ENCODE measurements at regions not wholly inside any gene's neighbourhood (a gene's known extent, or its start where the extent isn't known, plus 50 kb on each side); places are given as distances from the start of the nearest gene placed in this dataset.

DNA sequence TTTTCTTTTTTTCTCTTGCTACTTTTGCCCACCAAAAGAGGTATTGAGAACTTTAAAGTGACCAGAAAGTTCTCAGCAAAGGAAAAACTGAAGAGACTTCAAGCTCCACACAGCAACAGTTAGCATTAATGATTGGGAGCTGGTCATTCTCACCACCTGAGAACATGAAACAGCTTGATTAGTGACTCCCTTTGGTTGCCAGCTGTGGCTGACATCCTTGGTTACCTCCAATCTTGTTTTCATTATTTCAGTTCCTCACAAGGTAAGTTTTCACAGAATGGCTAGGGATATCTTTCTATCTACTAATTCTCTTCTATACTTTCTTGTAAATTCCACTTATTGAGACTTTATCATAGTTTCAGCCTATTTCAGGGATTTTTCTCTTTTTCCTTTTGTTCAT lies 427.9 kb downstream of the QKI start:
- DNase-seq: no peak

DNA sequence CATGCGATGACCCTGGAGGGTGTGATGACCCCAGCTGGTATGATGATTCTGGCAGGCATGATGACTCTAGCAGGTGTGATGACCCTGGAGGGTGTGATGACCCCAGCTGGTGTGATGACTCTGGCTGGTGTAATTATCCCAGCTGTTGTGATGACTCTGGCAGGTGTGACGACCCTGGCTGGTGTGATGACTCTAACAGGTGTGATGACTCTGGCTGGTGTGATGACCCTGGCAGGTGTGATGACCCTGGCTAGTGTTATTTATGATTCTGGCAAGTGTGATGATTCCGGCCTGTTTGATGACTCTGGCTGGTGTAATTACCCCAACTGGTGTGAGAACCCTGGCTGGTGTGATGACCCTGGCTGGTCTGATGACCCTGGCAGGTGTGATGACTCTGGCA lies 427.2 kb downstream of the QKI start:
- DNase-seq: no peak

DNA sequence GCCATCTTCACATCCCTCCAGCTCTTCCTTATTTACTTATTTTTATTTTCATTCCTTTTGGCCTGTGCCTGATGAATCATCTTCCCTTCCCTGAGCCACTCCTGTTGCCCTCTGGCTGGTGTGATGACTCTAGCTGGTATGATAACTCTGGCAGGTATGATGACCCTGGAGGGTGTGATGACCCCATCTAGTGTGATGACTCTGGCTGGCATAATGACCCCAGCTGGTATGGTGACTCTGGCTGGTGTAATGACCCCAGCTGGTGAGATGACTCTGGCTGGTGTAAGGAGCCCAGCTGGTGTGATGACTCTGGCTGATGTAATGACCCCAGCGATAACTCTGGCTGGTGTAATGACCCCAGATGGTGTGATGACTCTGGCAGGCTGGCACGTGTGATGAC lies 426.8 kb downstream of the QKI start:
- DNase-seq: no peak

DNA sequence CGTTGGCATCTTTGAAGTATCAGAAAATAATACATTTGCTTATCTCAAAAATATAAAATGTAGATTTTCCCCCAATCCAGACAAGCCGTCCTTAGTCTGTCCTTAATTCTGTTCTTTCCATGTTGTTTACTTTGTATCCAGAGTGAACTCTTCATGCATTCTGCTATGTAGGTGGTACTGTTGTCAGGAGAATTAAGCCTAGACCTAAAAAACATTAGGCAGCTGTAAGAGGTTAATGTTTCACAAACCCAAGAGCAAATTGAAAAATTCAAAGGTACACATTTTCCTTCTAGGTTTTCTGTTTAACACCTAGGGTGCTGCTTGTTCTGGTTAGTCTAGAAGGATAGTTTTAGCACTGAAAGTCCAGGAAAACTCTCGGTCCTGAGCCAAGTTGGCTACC lies 426.4 kb downstream of the QKI start:
- DNase-seq: no peak

DNA sequence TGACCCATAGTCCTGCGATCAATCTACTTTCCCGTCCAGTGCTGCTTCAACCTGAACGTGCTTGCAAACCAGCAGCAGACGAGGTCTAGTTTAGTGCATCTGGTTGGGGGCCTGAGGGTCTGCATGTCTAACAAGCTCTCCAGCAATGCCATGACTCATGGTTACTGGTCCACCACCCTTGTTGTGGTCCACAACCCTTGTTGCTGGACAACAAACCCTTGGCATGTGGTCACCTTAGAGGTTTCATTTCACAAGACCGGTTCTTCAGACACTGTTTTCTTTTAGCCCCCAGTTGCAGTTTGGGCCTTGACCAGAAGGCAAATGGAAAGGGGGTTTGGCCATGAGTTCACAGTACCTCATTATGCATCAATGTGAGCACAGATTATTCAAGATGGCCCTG lies 424.8 kb downstream of the QKI start:
- no peak for DNase-seq

DNA sequence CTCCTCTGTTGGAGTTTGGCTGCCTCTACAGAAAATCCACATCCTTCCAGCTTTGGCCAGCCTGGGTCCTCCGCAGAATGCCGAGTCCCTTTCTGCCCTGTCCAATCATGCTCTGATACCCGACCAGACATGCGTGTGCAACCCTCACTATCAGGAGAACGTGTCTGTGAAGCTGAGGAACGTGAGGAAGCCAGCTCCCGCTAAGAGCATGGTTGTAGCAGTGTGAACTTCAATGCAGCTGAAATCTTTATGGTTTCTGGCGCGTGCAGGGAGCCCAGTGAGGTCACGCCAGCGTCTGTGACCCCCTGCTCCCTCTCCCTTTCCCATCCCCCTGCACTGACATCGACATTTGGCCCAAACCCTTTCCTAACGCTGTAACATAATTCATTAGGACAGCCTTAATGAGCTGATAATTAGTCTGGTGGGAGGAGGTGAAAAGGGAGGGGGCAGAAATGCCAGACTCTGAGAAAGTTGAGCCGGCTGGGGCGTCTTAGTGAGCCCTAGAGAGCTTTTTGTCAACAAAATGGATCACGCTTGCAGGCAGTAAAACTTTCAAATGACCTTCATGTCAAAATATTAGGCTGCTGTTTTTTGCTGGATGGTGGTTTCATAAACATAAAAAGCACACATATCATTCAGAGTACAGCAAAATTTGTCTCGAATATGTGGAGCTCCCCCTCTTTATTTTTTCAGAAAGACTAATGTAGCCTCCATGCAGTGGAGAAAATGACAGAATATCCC lies 423.3 kb downstream of the QKI start:
- DNase-seq: no peak

DNA sequence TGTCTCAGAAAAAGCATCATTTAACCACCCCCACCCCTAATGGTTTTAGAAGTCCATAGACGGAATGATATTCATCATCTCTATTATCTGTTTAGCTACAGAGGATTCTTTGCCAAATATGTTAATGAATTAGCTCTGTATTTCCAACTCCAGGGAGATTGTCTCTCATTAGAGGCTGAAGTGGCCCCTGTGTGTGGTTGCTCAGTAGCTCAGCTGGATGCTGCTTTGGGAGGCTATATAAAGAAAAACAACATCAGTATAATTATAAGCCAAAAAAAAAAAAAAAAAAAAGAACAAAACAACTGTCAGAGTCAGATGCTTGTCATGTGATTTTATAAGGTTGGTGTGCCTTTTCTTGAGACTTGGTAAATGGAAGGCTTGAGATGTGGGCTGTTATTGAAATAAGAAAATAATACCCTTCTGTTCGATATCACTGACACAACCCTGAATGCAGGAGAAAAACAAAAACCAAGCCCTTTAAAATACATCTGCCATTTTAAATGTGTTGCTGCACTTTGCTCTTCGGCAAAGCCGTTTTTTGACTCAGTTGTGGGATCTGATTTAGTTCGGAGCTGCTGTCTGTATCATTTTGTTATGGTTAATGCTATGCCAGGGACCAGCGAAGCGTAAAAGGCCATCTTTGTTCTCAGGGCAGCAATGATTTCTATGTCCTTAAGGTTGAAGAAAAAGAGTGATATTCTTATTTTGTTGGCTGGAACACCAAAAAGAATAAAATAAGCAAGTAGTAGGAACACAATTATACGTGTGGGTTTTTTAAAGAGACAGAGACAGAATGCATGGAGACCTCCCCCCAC lies 422.6 kb downstream of the QKI start:
- DNase-seq: no peak

DNA sequence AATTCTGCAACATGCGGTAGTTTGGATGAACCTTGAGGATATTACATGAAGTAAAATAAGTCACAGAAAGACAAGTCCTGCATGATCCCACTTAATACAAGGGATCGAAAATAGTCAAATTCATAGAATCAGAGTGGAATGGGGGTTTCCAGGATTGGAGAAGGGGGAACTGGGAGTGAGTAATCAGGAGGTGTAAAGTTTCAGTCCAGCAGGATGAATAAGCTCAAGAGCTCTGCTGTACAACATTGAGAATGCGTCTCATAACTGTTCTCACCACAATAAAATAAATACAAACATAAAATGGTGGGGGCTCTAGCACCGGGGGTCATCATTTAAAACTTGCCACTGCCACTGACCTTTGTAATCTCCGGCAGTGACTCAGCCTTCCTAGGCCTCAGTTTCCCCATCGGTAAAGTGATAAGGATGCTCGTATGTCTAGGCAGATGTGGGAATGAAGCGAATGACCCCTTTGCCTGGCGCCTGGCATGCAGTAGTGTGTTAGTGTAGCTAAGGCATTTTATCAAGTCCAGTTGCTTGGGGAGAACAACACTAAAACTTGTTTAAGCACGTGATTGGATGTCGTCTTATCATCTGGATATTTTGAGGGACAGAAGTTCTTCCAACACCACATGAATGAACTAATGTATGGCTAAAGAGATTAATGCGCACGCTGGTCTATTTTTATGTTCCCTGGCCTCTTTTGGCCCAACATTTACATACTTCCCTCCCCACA lies 421.1 kb downstream of the QKI start:
- no peak for DNase-seq

DNA sequence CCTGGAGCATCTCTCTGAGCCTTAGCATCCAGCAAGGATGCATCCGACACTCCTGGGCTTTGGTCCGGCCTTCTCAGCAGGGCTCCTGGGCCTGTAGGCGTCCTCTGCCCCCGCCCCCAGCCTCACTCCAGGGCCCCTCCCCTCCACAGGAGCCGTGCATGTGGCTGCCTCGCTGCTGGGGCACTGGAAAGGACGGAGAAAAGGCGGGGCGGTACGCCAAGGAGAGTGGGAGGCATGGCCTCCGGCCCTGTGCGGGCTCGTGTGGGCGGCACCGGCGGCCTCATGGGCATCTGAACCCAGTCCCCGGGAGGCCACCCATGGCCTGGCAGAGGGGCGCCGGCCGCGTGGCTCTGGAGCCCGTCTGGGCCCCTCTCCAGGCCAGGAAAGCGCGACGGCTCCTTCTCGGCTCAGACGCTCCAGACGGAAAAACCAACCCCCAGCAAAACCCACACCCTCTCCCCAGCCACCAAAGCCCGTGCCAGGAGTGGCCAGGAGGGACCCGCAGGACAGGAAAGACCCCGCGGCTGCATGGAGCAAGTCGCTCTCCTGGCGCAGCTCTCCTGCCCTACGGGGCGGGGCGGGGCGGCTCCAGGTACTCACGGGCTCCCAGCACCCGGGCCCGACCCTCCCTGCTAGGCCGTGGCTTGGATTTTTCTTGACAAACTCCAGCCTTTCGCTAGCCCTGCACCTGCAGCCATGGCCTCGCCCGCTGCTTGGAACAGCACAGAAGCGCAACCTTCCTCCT lies 419.9 kb downstream of the QKI start:
- no peak for DNase-seq

DNA sequence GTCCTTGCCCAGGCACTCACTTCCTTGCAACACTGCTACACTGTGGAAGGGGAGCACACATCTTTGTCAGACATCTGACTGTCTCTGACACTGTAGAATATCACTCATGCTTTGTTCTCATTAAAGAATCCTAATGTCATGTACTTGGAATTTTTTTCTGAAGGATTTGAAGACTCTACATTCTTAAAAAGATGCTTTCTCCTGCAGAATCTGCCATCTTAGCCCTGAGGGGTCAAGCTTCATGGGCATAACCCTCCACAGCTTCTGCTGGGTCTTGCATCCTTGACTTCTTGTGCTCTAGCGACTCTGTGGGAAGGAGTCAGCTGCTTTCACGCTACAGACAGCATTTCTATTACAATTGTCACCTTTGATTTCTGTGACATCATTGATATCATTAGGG lies 417.2 kb downstream of the QKI start:
- DNase-seq: no peak

DNA sequence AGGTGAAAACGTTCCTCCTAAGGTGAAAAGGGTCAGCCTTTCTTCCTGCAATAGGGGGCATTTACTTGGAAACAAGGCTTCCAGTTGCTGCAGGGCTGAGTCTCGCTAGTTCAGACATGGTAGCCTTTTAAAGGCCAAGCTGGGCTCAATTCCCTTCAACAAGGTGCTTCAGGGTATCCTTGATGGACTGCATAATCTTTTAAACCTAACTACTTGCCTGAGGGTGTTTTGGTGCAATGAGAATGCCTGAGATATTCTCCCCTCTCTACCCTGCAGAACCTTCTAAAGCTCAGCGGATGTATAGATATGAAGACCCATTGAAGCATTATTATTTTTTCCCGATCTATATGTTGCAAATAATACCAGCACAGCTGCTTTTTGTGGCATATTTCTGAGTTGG lies 416.1 kb downstream of the QKI start:
- no peak for DNase-seq

DNA sequence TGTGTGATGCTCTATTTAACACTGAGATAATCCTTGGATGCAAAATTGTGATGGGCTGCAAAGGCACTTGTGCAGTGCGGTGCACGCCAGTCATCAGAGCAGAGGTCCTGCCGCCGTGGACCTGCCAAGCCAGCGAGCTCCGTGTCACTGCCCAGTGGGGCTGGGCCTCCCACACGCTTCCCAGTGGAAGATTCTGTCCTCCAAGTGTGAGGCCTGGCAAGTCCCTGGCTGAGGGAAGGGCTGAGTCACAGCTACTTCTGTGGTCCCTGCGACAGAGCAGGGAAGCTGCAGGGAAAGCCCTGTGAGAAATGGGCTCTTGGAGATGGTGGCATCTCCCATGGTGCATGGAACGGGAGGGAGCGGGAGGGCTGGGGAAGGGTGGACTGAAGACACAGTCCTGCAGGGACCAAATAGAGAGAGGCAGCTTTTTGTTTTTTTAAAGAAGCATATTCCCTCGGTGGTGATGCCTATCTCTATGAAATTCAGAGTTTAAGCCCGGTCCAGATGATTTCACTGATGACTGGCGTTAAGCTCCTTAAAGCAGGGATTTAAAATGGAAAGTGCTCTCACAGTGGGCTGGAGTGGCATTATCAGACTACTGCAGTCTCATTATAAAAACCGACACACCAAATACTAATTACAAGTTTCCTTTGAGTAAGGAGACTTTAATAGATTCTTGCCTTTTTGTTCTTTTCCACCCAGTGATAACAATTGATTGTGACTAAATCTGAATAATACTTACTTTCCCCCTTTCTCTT lies 413.7 kb downstream of the QKI start:
- no peak for DNase-seq

DNA sequence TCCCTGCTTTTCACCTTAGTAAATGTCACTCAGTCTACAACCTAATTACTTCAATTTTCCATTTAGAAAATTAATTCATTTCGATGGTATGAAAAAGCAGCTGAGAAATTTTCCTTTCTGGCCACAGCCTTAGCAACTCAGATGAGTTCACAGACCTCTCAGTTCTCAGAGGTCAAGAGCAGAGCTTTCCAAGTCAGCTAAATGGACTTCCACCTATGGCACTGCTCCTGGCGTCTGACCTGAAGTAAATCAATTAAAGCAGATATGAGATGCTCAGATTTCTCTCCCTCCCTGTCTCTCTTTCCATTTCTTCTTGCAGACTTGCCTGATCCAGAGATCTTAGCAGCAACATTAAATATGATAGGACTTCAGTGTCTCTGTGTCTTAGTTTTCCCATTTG lies 412.6 kb downstream of the QKI start:
- no peak for DNase-seq

DNA sequence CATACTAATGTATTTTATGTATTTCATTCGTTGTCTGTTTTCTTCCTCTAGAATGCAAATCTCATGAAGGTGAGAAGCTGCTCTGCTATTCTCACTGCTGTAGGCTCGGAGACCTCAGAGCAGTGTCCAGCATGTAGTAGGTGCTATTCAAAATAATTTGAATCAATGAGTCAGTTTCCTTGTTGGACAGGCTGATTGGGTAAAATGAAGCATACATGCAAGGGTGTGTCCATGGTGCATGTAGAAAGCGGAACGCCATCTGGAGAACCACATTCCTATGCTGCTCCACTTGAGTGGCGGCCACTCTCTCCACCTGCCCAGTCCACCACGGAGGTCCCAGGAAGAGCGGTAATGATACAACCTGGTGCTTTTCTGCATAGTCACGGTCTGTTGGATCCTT lies 412.1 kb downstream of the QKI start:
- DNase-seq: no peak

DNA sequence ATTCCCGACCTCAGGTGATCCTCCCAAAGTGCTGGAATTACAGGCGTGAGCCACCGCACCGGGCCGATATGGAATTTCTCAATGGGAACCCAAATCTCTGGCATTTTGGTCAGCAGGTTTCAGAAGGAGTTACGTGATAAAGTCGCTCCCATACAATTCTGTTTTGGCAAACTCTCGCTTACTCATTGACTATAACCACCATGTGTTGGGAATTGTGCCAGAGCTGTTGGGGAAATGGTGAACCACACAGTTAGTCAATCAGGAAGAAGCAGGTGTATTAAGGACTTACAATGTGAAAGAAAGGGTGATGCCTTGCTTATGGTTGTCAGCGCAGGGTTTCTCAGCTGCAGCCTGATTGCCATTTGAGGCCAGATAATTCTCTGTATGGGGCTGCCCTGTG lies 410.5 kb downstream of the QKI start:
- no peak for DNase-seq

DNA sequence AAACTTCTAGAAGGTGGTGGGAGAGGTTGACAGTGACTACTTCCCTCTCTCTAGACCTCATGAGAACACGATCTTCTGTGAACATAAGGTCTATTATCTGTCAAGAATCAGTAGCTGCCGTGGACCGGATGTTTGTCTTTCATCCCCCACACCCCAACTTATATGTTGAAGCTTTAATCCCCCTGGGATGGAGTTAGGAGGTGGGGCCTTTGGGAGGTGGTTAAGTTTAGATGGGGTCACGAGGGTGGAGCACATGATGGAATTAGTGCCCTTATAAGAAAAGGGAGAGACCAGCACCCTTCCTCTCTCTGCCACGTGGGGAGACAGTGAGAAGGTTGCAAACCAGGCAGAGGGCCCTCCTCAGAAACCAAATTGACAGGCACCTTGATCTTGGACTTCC lies 409.1 kb downstream of the QKI start:
- DNase-seq: no peak

DNA sequence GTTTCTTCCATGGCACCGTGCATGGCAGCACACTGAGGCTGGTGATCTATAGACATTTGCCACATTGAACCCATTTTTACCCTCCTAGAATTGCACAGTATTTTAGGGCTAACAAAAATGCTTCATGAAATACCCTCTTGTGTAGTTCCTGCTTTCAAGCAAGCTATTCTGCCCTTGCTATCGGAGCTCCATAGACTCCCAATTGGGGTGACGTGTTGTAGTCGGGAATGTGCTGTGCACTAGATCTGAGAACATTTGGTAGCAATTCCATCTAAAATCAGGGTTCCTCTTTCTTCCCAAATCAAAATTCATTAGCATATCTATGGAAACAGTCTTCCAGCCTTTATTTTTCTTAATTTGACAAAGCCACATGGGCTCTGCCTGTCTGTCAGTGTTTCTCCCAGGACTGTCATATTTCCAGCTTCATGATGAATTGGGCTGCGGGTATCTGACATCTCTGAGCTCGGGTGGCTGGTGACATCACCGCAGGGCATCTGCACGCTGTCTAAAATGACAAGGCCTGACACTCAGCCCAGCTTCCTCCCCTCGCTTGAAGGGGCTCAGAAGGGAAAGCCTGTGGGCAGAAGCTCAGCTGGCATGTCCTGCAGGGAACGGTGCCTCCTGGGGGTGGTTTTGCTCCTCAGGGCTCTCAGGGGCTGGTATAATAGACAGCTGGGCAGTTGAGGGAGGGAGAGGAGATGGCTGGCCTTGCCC lies 406.4 kb downstream of the QKI start:
- DNase-seq: no peak

DNA sequence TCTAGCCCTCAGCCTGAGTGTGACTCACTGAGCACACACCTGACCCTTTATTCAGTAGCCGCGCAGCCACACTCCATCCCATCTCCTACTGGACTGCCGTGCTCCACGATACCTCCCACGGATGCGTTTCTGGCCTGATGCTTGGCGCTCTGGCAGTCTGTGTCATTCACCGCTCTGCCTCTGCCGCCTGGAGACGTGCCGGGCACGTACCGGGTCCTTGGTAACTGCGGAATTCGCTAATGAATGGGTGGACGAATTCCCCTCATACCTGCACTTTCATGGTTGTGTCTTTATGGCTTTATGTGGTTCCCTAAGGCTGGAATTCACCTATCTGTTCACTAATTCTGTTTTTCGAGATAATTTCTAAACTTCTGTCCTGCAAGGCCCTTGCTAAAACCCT lies 405.7 kb downstream of the QKI start:
- no peak for DNase-seq

DNA sequence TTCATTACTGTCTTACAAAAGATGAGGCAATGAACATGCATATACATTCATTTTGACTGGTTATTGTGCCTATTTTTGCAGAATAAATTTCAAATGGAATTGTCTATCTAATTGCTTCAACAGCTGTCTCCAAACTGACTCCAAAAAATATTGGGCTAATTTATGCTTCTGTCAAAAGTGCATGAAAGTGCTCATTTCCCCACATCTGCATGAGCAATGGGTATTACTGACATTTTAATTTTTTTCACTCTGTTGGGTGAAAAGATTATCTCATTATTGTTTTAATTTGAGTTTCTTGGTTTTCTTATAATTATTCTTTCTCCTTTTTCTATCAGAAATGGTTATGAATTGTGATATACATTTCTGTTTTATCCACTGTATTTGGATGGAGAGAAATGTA lies 404.2 kb downstream of the QKI start:
- DNase-seq: no peak

DNA sequence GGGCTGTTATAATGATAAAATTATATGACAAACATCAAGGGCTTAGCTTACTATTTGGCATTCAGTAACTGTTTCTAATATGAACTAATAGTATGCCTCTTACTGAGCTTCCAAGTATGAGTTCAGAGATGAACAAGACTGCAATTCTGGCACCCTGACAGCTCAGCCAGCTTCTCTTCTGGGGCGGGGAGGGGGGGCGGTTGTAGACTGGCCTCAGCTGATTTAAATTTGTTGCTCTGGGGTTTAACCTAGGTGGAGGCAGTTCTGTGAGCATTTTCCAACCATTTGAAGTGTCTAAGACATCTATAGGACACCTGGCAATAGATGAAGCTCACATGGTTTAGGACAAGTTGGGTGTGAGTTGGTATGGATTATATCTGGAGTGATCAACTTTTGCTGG lies 401.9 kb downstream of the QKI start:
- no peak for DNase-seq

DNA sequence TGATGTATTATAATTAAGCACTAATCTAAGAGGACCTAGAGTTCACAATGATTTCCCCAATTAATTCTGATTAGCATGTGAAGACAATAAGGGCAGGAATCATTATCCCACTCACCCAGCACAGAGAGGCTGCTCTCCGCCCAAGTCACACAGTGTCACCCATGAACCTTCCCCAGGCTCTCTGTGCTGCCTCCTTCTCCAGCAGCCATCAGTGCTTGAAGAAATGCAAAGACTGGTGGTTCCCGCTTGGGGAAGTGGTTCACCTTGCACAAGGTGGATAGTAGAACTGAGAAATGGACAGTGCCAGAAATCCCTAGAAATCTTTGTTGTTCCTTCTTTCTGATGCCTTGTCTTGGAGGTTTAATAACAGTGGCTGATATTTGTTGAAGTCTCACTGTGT lies 401.3 kb downstream of the QKI start:
- no peak for DNase-seq
